Activated CD4-positive, alpha-beta T cell treated with anti-CD3 and anti-CD28 coated beads, Interleukin-2, Interleukin-6, amounts not matched to agents 100 ng/mL and 50 ng/mL, durations not matched to agents 16 hours and 8 hours (primary cell): ENCODE measurements at regions not wholly inside any gene's neighbourhood (a gene's known extent, or its start where the extent isn't known, plus 50 kb on each side); places are given as distances from the start of the nearest gene placed in this dataset.
"Not testable (repeated sequence)": the region's sequence is repeated elsewhere in the genome, so short reads cannot be mapped to it uniquely, and the experiment has no call there.

Experiments used
- DNase-seq: peaks from one replicate; pipeline ENCODE4 v3.0.0-alpha.2; 2020

GRCh38 chr5:92977846-92978540 is 603.0 kb downstream of the NR2F1-AS1 start:
- no peak for DNase-seq

GRCh38 chr5:92976156-92976555 is 604.9 kb downstream of the NR2F1-AS1 start:
- no peak for DNase-seq

GRCh38 chr5:92969781-92970237 is 611.2 kb downstream of the NR2F1-AS1 start:
- DNase-seq, result no peak

GRCh38 chr5:92969191-92969780 is 611.7 kb downstream of the NR2F1-AS1 start:
- no peak for DNase-seq

GRCh38 chr5:92963800-92964199 is 617.2 kb downstream of the NR2F1-AS1 start:
- no peak for DNase-seq

- DNase-seq, result no peak
Measured at GRCh38 chr5:92962752-92963151, 618.3 kb downstream of the NR2F1-AS1 start.

- DNase-seq, result no peak
Measured at GRCh38 chr5:92956886-92957285, 624.1 kb downstream of the NR2F1-AS1 start.

- no peak for DNase-seq
Measured at GRCh38 chr5:92952243-92952642, 628.8 kb downstream of the NR2F1-AS1 start.

- no peak for DNase-seq
Measured at GRCh38 chr5:92951746-92952145, 629.3 kb downstream of the NR2F1-AS1 start.

- DNase-seq, result no peak
Measured at GRCh38 chr5:92946546-92946945, 634.5 kb downstream of the NR2F1-AS1 start.

- DNase-seq, result no peak
Measured at GRCh38 chr5:92945605-92946097, 635.4 kb downstream of the NR2F1-AS1 start.

- no peak for DNase-seq
Measured at GRCh38 chr5:92944903-92945604, 636.0 kb downstream of the NR2F1-AS1 start.

GRCh38 chr5:92944337-92944736 is 636.7 kb downstream of the NR2F1-AS1 start:
- no peak for DNase-seq

- DNase-seq, result no peak
Measured at GRCh38 chr5:92942762-92943161, 638.3 kb downstream of the NR2F1-AS1 start.

- DNase-seq, result no peak
Measured at GRCh38 chr5:92941806-92942205, 639.2 kb downstream of the NR2F1-AS1 start.

- DNase-seq, result no peak
Measured at GRCh38 chr5:92939428-92939827, 641.6 kb downstream of the NR2F1-AS1 start.

GRCh38 chr5:92937396-92937795 is 643.6 kb downstream of the NR2F1-AS1 start:
- DNase-seq, result not testable (repeated sequence)

GRCh38 chr5:92930057-92930456 is 651.0 kb downstream of the NR2F1-AS1 start:
- no peak for DNase-seq

- DNase-seq, result no peak
Measured at GRCh38 chr5:92927291-92927778, 653.7 kb downstream of the NR2F1-AS1 start.

GRCh38 chr5:92923885-92924284 is 657.1 kb downstream of the NR2F1-AS1 start:
- no peak for DNase-seq

GRCh38 chr5:92922231-92922967 is 658.6 kb downstream of the NR2F1-AS1 start:
- DNase-seq, result no peak

- DNase-seq, result no peak
Measured at GRCh38 chr5:92917044-92917443, 664.0 kb downstream of the NR2F1-AS1 start.

GRCh38 chr5:92916036-92916435 is 665.0 kb downstream of the NR2F1-AS1 start:
- DNase-seq, result no peak
